ENCODE measurements at regions not wholly inside any gene's neighbourhood (a gene's known extent, or its start where the extent isn't known, plus 50 kb on each side); places are given as distances from the start of the nearest gene placed in this dataset.

GRCh38 chr11:44361813-44362212 is 51.9 kb upstream of the ALX4 start:
- intact Hi-C loops (cut with DNase I) = no loop called here
- peaks cover 3% of the 10 kb centered on the region for H3K4me1 ChIP-seq (ENCODE audit: insufficient read depth)
- DNase-seq = no peak
- no peak overlapping the region for H3K27ac ChIP-seq
- H3K9me3 ChIP-seq = no peaks in the 10 kb centered on the region
- peak overlapping the region; percentile 12 for H3K4me3 ChIP-seq
- H3K36me3 ChIP-seq = no peaks in the 10 kb centered on the region
- TF ChIP-seq POLR2A (IDR thresholded peaks at IDR 0.05) (no peak), EP300 (IDR thresholded peaks at IDR 0.05) (no peak)
- TF ChIP-seq, protein P1, sequence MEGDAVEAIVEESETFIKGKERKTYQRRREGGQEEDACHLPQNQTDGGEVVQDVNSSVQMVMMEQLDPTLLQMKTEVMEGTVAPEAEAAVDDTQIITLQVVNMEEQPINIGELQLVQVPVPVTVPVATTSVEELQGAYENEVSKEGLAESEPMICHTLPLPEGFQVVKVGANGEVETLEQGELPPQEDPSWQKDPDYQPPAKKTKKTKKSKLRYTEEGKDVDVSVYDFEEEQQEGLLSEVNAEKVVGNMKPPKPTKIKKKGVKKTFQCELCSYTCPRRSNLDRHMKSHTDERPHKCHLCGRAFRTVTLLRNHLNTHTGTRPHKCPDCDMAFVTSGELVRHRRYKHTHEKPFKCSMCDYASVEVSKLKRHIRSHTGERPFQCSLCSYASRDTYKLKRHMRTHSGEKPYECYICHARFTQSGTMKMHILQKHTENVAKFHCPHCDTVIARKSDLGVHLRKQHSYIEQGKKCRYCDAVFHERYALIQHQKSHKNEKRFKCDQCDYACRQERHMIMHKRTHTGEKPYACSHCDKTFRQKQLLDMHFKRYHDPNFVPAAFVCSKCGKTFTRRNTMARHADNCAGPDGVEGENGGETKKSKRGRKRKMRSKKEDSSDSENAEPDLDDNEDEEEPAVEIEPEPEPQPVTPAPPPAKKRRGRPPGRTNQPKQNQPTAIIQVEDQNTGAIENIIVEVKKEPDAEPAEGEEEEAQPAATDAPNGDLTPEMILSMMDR (IDR thresholded peaks at IDR 0.05) = no peak
- H3K27me3 ChIP-seq = no peaks in the 10 kb centered on the region
- WGBS, 3 donors = 4 to 14% (median 10%) methylated on average over 15 of the region's 15 CpGs

GRCh38 chr11:44363116-44363515 is 53.2 kb upstream of the ALX4 start:
- intact Hi-C loops (cut with DNase I) = no loop called here
- Histone ChIP-seq H3K27me3 (no peaks in the 10 kb centered on the region), H3K36me3 (no peaks in the 10 kb centered on the region), H3K27ac (no peak overlapping the region), H3K9me3 (no peaks in the 10 kb centered on the region), H3K4me3 (no peak overlapping the region), H3K4me1 (ENCODE audit: insufficient read depth) (peaks cover 3% of the 10 kb centered on the region)
- TF ChIP-seq POLR2A (IDR thresholded peaks at IDR 0.05) = no peak
- TF ChIP-seq, protein P1 (IDR thresholded peaks at IDR 0.05) = no peak
- TF ChIP-seq EP300 (IDR thresholded peaks at IDR 0.05) = no peak
- WGBS, 3 donors = 69 to 81% (median 75%) methylated on average over 3 of the region's 3 CpGs
- DNase-seq = no peak

DNA sequence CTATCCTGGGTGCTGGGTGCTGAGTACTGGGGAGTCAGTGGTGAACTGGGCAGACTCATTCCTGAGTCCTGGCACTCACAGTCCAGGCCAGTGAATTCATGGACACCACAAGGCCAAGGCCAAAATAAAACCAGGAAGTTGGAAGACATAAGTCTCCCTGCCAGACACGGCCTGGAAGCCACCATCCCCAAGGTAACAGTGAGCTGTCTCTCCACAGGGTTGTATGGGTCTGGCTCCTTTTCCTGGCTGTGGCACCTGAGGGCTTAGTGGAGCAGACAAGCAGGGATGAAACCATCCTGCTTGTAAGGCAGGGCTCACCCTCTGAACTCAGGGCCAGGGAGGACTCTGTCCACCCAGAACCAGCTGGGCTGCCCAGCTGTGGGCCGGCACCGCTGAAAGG is 54.7 kb upstream of the ALX4 start:
- DNase-seq = no peak
- intact Hi-C loops (cut with DNase I) = no loop called here
- TF ChIP-seq EP300 (IDR thresholded peaks at IDR 0.05) = no peak
- no peak for TF ChIP-seq POLR2A (IDR thresholded peaks at IDR 0.05)
- TF ChIP-seq, protein P1 (IDR thresholded peaks at IDR 0.05) = no peak
- H3K4me1 ChIP-seq (ENCODE audit: insufficient read depth) = peaks cover 3% of the 10 kb centered on the region
- no peak overlapping the region for H3K27ac ChIP-seq
- no peaks in the 10 kb centered on the region for H3K27me3 ChIP-seq
- H3K4me3 ChIP-seq = no peak overlapping the region
- H3K36me3 ChIP-seq = no peaks in the 10 kb centered on the region
- no peaks in the 10 kb centered on the region for H3K9me3 ChIP-seq
- 79 to 90% (median 90%) methylated on average over 3 of the region's 3 CpGs for WGBS, 3 donors

- H3K27ac ChIP-seq = no peak overlapping the region
- H3K4me1 ChIP-seq (ENCODE audit: insufficient read depth) = peaks cover 3% of the 10 kb centered on the region
- intact Hi-C loops (cut with DNase I) = no loop called here
- H3K9me3 ChIP-seq = no peaks in the 10 kb centered on the region
- TF ChIP-seq POLR2A (IDR thresholded peaks at IDR 0.05) = no peak
- WGBS, 3 donors = 90 to 94% (median 91%) methylated on average over 9 of the region's 9 CpGs
- no peaks in the 10 kb centered on the region for H3K36me3 ChIP-seq
- H3K4me3 ChIP-seq = no peak overlapping the region
- no peaks in the 10 kb centered on the region for H3K27me3 ChIP-seq
- DNase-seq = no peak
Observed at GRCh38 chr11:44365616-44366015, 55.7 kb upstream of the ALX4 start.

GRCh38 chr11:44366026-44366425 is 56.1 kb upstream of the ALX4 start:
- Histone ChIP-seq H3K4me1 (ENCODE audit: insufficient read depth) (peaks cover 3% of the 10 kb centered on the region), H3K4me3 (no peak overlapping the region), H3K9me3 (no peaks in the 10 kb centered on the region), H3K36me3 (no peaks in the 10 kb centered on the region), H3K27me3 (no peaks in the 10 kb centered on the region), H3K27ac (no peak overlapping the region)
- TF ChIP-seq POLR2A (IDR thresholded peaks at IDR 0.05) = no peak
- TF ChIP-seq EP300 (IDR thresholded peaks at IDR 0.05) = no peak
- TF ChIP-seq, protein P1 (IDR thresholded peaks at IDR 0.05) = no peak
- WGBS, 3 donors = 74 to 78% (median 75%) methylated on average over 6 of the region's 6 CpGs
- intact Hi-C loops (cut with DNase I) = no loop called here
- DNase-seq = no peak

Measured in ovary (tissue), 7 donors.